Endothelial cell of umbilical vein (primary cell): ENCODE measurements at regions not wholly inside any gene's neighbourhood (a gene's known extent, or its start where the extent isn't known, plus 50 kb on each side); places are given as distances from the start of the nearest gene placed in this dataset.

Source experiments
- BruUV-seq: library from RNA; stranded (reverse); fragments of 400-500 nt; replicated peaks from 2 replicates; lab custom pipeline; 2021; lab: Mats Ljungman, UMichigan
- CTCF ChIA-PET: fragments of 300-600, 350-600 bp; sonication (Branson Sonifier 250); formaldehyde crosslinking; loops from one replicate; lab custom pipeline; 2021; ENCODE audit warnings: antibody characterized with exemption, inconsistent platforms; lab: Charles Lee
- POLR2A ChIA-PET: fragments of 300-600, 350-600 bp; sonication (Branson Sonifier 250); formaldehyde crosslinking; loops from one replicate; lab custom pipeline; 2021; ENCODE audit warnings: antibody characterized with exemption, inconsistent platforms; lab: Charles Lee
- DNase-seq: peaks from one replicate; pipeline ENCODE4 v3.0.0-alpha.2; 2011; ENCODE audit warnings: low read depth, low spot score
- FAIRE-seq: peaks from 2 replicates; lab custom pipeline; 2011; peaks lifted over from hg19 to GRCh38; lab: Jason Lieb, UNC
- H2AFZ ChIP-seq: 2 replicates; pipeline ENCODE4 v1.6.0; 2012; ENCODE audit warnings: low read depth, low read length, control low read depth, inconsistent platforms
- H3K27ac ChIP-seq: 2 replicates; pipeline ENCODE4 v1.5.1; 2011; ENCODE audit warnings: low read depth, mild to moderate bottlenecking, control low read depth, low read length, moderate library complexity; ENCODE audit not compliant: insufficient read depth
- H3K27me3 ChIP-seq, 2 experiments: 2 replicates each; pipeline versions ENCODE4 v1.6.0 to v1.6.1; 2011; ENCODE audit warnings: low read length in 2 of 2, mixed read lengths in 1 of 2; ENCODE audit not compliant: control insufficient read depth in 2 of 2, insufficient read depth in 2 of 2
- H3K36me3 ChIP-seq, 2 experiments: 2 replicates in 1 of 2; 3 replicates in 1 of 2; pipeline ENCODE4 v1.5.1; 2011; ENCODE audit warnings: low read length in 2 of 2, mild to moderate bottlenecking in 1 of 2, moderate library complexity in 1 of 2; ENCODE audit not compliant: control insufficient read depth in 2 of 2, insufficient read depth in 2 of 2; ENCODE audit errors: extremely low read depth in 1 of 2
- H3K4me1 ChIP-seq: 3 replicates; pipeline ENCODE4 v1.5.1; 2011; ENCODE audit warnings: mild to moderate bottlenecking, low read length; ENCODE audit not compliant: control insufficient read depth, insufficient read depth; ENCODE audit errors: extremely low read depth
- H3K4me2 ChIP-seq: 2 replicates; pipeline ENCODE4 v1.6.1; 2011; ENCODE audit warnings: low read length, control low read depth, mixed read lengths; ENCODE audit not compliant: insufficient read depth
- H3K4me3 ChIP-seq, 3 experiments: fragments of 200-600 bp in 1 of 3; sonication (generic), shearing (Covaris generic) in 1 of 3; replicated peaks in 1 of 3; 2 replicates each; pipeline ENCODE4 v1.5.1; 2011 to 2016; ENCODE audit warnings: control low read depth in 3 of 3, low read length in 3 of 3, mild to moderate bottlenecking in 2 of 3, inconsistent platforms in 1 of 3, low read depth in 1 of 3, moderate library complexity in 1 of 3; ENCODE audit not compliant: insufficient read depth in 1 of 3
- H3K79me2 ChIP-seq: 2 replicates; pipeline ENCODE4 v1.6.0; 2012; ENCODE audit warnings: low read length, inconsistent platforms; ENCODE audit not compliant: control insufficient read depth, insufficient read depth
- H3K9ac ChIP-seq: replicated peaks from 2 replicates; pipeline ENCODE3; 2011; ENCODE audit warnings: low read length, control low read depth; ENCODE audit not compliant: insufficient read depth; ENCODE audit errors: extremely low read depth
- H3K9me1 ChIP-seq: replicated peaks from 3 replicates; pipeline ENCODE4 v1.6.0; 2011; ENCODE audit warnings: mild to moderate bottlenecking, low read length; ENCODE audit not compliant: control insufficient read depth, insufficient read depth; ENCODE audit errors: extremely low read depth
- H3K9me3 ChIP-seq: replicated peaks from 2 replicates; pipeline ENCODE4 v1.5.1; 2012; ENCODE audit warnings: low read length, inconsistent platforms; ENCODE audit not compliant: control insufficient read depth, insufficient read depth
- H4K20me1 ChIP-seq: replicated peaks from 2 replicates; pipeline ENCODE3; 2011; ENCODE audit warnings: mild to moderate bottlenecking, low read length; ENCODE audit not compliant: control insufficient read depth, insufficient read depth; ENCODE audit errors: extremely low read depth
- CTCF ChIP-seq, 2 donors: IDR thresholded peaks; 1 replicate in 1 of 2; 2 replicates in 1 of 2; pipeline ENCODE4 v1.5.1; 2011; ENCODE audit warnings: low read length in 2 of 2, mild to moderate bottlenecking in 2 of 2, moderate library complexity in 2 of 2, control low read depth in 1 of 2, inconsistent platforms in 1 of 2, low read depth in 1 of 2; ENCODE audit not compliant: insufficient read depth in 1 of 2; ENCODE audit errors: extremely low read depth in 1 of 2
- EZH2 ChIP-seq: IDR thresholded peaks from 2 replicates; pipeline ENCODE4 v1.6.1; 2012; ENCODE audit warnings: borderline replicate concordance, low read depth, mild to moderate bottlenecking, moderate library complexity, low read length, inconsistent platforms; ENCODE audit not compliant: severe bottlenecking
- FOS ChIP-seq: IDR thresholded peaks from 2 replicates; pipeline ENCODE4 v1.6.1; 2011; ENCODE audit warnings: mild to moderate bottlenecking, low read length, moderate library complexity, borderline replicate concordance; ENCODE audit not compliant: insufficient read depth
- GATA2 ChIP-seq: IDR thresholded peaks from 2 replicates; pipeline ENCODE4 v1.7.0; 2011; ENCODE audit warnings: low read depth, mild to moderate bottlenecking, moderate library complexity, mixed read lengths, low read length; ENCODE audit not compliant: insufficient read length, insufficient read depth
- JUN ChIP-seq: IDR thresholded peaks from 2 replicates; pipeline ENCODE4 v1.6.1; 2011; ENCODE audit warnings: borderline replicate concordance, low read depth; ENCODE audit not compliant: insufficient read length, insufficient read depth
- MAX ChIP-seq: IDR thresholded peaks from 2 replicates; pipeline ENCODE4 v1.6.1; 2011; ENCODE audit not compliant: insufficient read depth, insufficient read length
- MYC ChIP-seq: IDR thresholded peaks from one replicate; pipeline ENCODE4 v1.6.1; 2011; ENCODE audit warnings: mild to moderate bottlenecking, low read depth, low read length
- POLR2A ChIP-seq: IDR thresholded peaks from 2 replicates; pipeline ENCODE4 v1.6.1; 2012; ENCODE audit warnings: low read depth, mild to moderate bottlenecking, control low read depth, low read length
- POLR2AphosphoS5 ChIP-seq: IDR thresholded peaks from 2 replicates; pipeline ENCODE4 v1.6.1; 2012; ENCODE audit warnings: low read depth, mild to moderate bottlenecking, control low read depth, low read length, moderate library complexity; ENCODE audit not compliant: insufficient read depth
- dilution Hi-C: fragments of 300-500 bp; cut with MboI; formaldehyde crosslinking; loops from one replicate; pipeline ENCODE4 v1.15.0; 2019; ENCODE audit warnings: low sequenced_read_pairs; ENCODE audit not compliant: extremely low pct_ligation_motif_present
- intact Hi-C: fragments of 100-400 bp; cut with micrococcal nuclease; formaldehyde crosslinking; loops from one replicate; pipeline ENCODE4 v1.10.0; 2022

- POLR2A ChIA-PET: no interaction called here
- H3K9me3 ChIP-seq: no peaks in the 10 kb centered on the region
- intact Hi-C loops: no loop called here
- H3K4me1 ChIP-seq: no peaks in the 10 kb centered on the region
- no peak for TF ChIP-seq POLR2A
- TF ChIP-seq MYC: no peak
- no peak for TF ChIP-seq CTCF (IDR thresholded peaks at IDR 0.05; ENCODE audit: extremely low read depth in 1 of 2, insufficient read depth in 1 of 2, low read depth in 1 of 2, low read length in 2 of 2)
- no peaks in the 10 kb centered on the region for H4K20me1 ChIP-seq
- H3K27me3 ChIP-seq: no peaks in the 10 kb centered on the region
- no TSS peak for BruUV-seq
- H3K36me3 ChIP-seq: no peaks in the 10 kb centered on the region
- dilution Hi-C loops: no loop called here
- no peak overlapping the region for H3K4me3 ChIP-seq
- no peak overlapping the region for H3K4me2 ChIP-seq
- H3K9ac ChIP-seq: no peak overlapping the region
- CTCF ChIA-PET: no interaction called here
- DNase-seq (no peak), FAIRE-seq (no peak)
- H3K27ac ChIP-seq: no peak overlapping the region
- no peaks in the 10 kb centered on the region for H3K79me2 ChIP-seq
- no peaks in the 10 kb centered on the region for H3K9me1 ChIP-seq
- no peak overlapping the region for H2AFZ ChIP-seq
Measured at GRCh38 chr14:30016002-30016401, 88.4 kb upstream of the PRKD1 start.

GRCh38 chr14:30017370-30017993 lies 89.8 kb upstream of the PRKD1 start:
- TF ChIP-seq MYC (no peak), FOS (no peak), JUN (no peak), POLR2AphosphoS5 (no peak), CTCF (IDR thresholded peaks at IDR 0.05; ENCODE audit: extremely low read depth in 1 of 2, insufficient read depth in 1 of 2, low read depth in 1 of 2, low read length in 2 of 2) (no peak), MAX (no peak), EZH2 (no peak), POLR2A (no peak), GATA2 (no peak)
- no peaks in the 10 kb centered on the region for H3K79me2 ChIP-seq
- no TSS peak for BruUV-seq
- FAIRE-seq (no peak), DNase-seq (no peak)
- H4K20me1 ChIP-seq: no peaks in the 10 kb centered on the region
- no peaks in the 10 kb centered on the region for H3K9me1 ChIP-seq
- dilution Hi-C loops (no loop called here), intact Hi-C loops (no loop called here)
- H3K9ac ChIP-seq: no peak overlapping the region
- H3K9me3 ChIP-seq: no peaks in the 10 kb centered on the region
- H3K4me2 ChIP-seq: no peak overlapping the region
- H3K27me3 ChIP-seq: no peaks in the 10 kb centered on the region
- no peaks in the 10 kb centered on the region for H3K36me3 ChIP-seq
- ChIA-PET POLR2A (no interaction called here), CTCF (no interaction called here)
- no peak overlapping the region for H2AFZ ChIP-seq
- H3K4me1 ChIP-seq: no peaks in the 10 kb centered on the region
- no peak overlapping the region for H3K4me3 ChIP-seq
- H3K27ac ChIP-seq: no peak overlapping the region
